A673 (cell line): ENCODE measurements at regions not wholly inside any gene's neighbourhood (a gene's known extent, or its start where the extent isn't known, plus 50 kb on each side); places are given as distances from the start of the nearest gene placed in this dataset.
"Not testable (repeated sequence)": the region's sequence is repeated elsewhere in the genome, so short reads cannot be mapped to it uniquely, and the experiment has no call there.

Source experiments
- CTCF ChIP-seq: fragments of 300-800, 200-600 bp; sonication (generic); conservative IDR thresholded peaks from 2 replicates; pipeline ENCODE4 v1.5.1; 2017; ENCODE audit warnings: low read depth, mild to moderate bottlenecking, antibody characterized with exemption, low read length, moderate library complexity, mixed read lengths
- EZH2 ChIP-seq: fragments of 200-600 bp; sonication (generic); IDR thresholded peaks from 2 replicates; pipeline ENCODE4 v1.6.1; 2017; ENCODE audit warnings: borderline replicate concordance, low read depth, mild to moderate bottlenecking, mixed read lengths, antibody characterized with exemption, low read length; ENCODE audit not compliant: poor library complexity, severe bottlenecking

GRCh38 chr2:121157481-121157880 is 127.5 kb downstream of the TFCP2L1 start:
- TF ChIP-seq EZH2, CTCF: not testable (repeated sequence)
